ENCODE measurements at regions not wholly inside any gene's neighbourhood (a gene's known extent, or its start where the extent isn't known, plus 50 kb on each side); places are given as distances from the start of the nearest gene placed in this dataset.

DNA sequence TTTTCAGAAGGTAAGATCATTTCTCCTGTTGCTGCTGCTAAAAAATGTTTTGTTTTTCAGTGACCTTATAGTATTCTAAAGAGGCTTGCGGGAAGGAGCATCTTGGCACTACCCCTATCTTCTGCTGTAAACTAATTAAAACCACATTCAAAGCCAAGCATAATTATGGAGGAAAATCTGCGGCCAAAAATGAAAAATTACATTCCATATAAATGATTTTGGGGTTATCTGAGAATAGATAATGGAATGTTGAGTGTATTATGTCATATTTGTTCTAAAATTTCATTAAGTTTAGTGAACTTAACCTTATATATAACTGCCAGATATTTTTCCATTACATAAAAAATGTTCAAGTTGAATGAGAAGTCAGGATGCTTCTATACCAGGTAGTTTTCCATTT, 170.4 kb upstream of the TMC3 start:
- TF ChIP-seq, protein P1, sequence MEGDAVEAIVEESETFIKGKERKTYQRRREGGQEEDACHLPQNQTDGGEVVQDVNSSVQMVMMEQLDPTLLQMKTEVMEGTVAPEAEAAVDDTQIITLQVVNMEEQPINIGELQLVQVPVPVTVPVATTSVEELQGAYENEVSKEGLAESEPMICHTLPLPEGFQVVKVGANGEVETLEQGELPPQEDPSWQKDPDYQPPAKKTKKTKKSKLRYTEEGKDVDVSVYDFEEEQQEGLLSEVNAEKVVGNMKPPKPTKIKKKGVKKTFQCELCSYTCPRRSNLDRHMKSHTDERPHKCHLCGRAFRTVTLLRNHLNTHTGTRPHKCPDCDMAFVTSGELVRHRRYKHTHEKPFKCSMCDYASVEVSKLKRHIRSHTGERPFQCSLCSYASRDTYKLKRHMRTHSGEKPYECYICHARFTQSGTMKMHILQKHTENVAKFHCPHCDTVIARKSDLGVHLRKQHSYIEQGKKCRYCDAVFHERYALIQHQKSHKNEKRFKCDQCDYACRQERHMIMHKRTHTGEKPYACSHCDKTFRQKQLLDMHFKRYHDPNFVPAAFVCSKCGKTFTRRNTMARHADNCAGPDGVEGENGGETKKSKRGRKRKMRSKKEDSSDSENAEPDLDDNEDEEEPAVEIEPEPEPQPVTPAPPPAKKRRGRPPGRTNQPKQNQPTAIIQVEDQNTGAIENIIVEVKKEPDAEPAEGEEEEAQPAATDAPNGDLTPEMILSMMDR (IDR thresholded peaks at IDR 0.05; ENCODE audit: borderline replicate concordance, insufficient read depth, low read depth, low read length): no peak
- H3K4me3 ChIP-seq (ENCODE audit: low read depth, low read length): no peak overlapping the region

GRCh38 chr15:81540909-81541308, 166.9 kb upstream of the TMC3 start:
- TF ChIP-seq, protein P1 (IDR thresholded peaks at IDR 0.05; ENCODE audit: borderline replicate concordance, insufficient read depth, low read depth, low read length): no peak
- no peak overlapping the region for H3K4me3 ChIP-seq (ENCODE audit: low read depth, low read length)

- TF ChIP-seq, protein P1 (IDR thresholded peaks at IDR 0.05; ENCODE audit: borderline replicate concordance, insufficient read depth, low read depth, low read length): no peak
- no peak overlapping the region for H3K4me3 ChIP-seq (ENCODE audit: low read depth, low read length)
Measured at GRCh38 chr15:81536356-81536755, 162.3 kb upstream of the TMC3 start.

- no peak overlapping the region for H3K4me3 ChIP-seq (ENCODE audit: low read depth, low read length)
- TF ChIP-seq, protein P1 (IDR thresholded peaks at IDR 0.05; ENCODE audit: borderline replicate concordance, insufficient read depth, low read depth, low read length): no peak
Measured at GRCh38 chr15:81534124-81534523, 160.1 kb upstream of the TMC3 start.

- TF ChIP-seq, protein P1 (IDR thresholded peaks at IDR 0.05; ENCODE audit: borderline replicate concordance, insufficient read depth, low read depth, low read length): no peak
- no peak overlapping the region for H3K4me3 ChIP-seq (ENCODE audit: low read depth, low read length)
Measured at GRCh38 chr15:81532001-81532400, 158.0 kb upstream of the TMC3 start.

DNA sequence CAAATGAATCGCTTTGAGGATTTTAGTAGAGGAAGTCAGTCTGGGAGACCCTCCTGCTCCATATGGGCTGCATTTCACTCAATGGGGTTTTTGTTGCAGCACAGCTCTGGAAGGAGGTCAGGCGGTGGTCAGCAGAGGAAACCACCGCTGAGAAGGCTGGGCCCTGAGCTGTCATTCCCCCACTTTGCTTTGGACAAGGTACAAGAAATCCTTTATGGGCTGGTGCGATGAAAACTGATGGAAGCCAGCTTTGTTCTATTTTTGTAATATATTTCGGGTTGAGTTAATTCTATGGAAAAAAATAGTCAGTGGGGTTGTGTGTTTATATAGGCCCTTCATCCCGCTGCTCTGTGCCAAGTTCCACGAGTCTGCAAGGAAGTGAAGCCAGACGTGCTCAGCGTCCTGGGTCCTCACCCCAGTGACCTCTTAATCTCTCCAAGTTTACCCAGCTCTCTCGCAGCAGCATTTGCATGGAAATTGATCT, 157.1 kb upstream of the TMC3 start:
- TF ChIP-seq, protein P1 (IDR thresholded peaks at IDR 0.05; ENCODE audit: borderline replicate concordance, insufficient read depth, low read depth, low read length): no peak
- no peak overlapping the region for H3K4me3 ChIP-seq (ENCODE audit: low read depth, low read length)

DNA sequence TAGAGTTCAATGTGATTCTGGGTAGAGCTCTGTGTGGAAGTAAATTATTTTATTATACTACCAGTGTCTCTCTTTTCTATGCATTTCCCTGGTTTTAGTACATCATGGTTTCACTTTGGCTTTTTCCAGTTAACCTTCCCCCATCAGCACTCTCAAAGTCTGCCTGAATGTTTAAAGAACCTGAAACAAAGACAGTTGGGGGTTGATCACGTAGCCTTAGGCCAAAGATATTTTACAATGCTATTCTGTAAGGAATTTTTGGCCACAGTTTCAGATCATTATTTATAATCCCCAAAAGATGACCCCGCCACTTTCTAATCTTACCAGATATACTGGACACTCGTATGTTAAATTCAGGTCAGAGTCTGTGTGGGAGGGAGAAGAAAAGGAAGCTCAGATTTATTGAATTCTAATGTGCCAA, 156.3 kb upstream of the TMC3 start:
- TF ChIP-seq, protein P1 (IDR thresholded peaks at IDR 0.05; ENCODE audit: borderline replicate concordance, insufficient read depth, low read depth, low read length): no peak
- no peak overlapping the region for H3K4me3 ChIP-seq (ENCODE audit: low read depth, low read length)
